OCI-LY1 (cell line): ENCODE measurements at regions not wholly inside any gene's neighbourhood (a gene's known extent, or its start where the extent isn't known, plus 50 kb on each side); places are given as distances from the start of the nearest gene placed in this dataset.

ENCODE experiments used
- H2AFZ ChIP-seq: fragments of 200-600 bp; sonication (generic), shearing (Covaris generic); 2 replicates; pipeline ENCODE4 v1.6.0; 2014; ENCODE audit warnings: antibody characterized with exemption, mild to moderate bottlenecking, low read length
- H3F3A ChIP-seq: fragments of 200-600 bp; sonication (generic), shearing (Covaris generic); 2 replicates; pipeline ENCODE4 v1.6.0; 2014; ENCODE audit warnings: mild to moderate bottlenecking, antibody characterized with exemption, low read length, moderate library complexity; ENCODE audit not compliant: insufficient read depth
- H3K27ac ChIP-seq: fragments of 200-600 bp; sonication (generic); 2 replicates; pipeline ENCODE4 v1.5.1; 2014; ENCODE audit warnings: low read length, mixed run types, mild to moderate bottlenecking, low read depth; ENCODE audit not compliant: poor library complexity, severe bottlenecking
- H3K27me3 ChIP-seq: fragments of 200-600 bp; sonication (generic); 2 replicates; pipeline ENCODE4 v1.6.0; 2014; ENCODE audit warnings: antibody characterized with exemption, mild to moderate bottlenecking, low read length, moderate library complexity; ENCODE audit not compliant: insufficient read depth
- H3K36me3 ChIP-seq: fragments of 200-600 bp; sonication (generic); 2 replicates; pipeline ENCODE4 v1.6.1; 2014; ENCODE audit warnings: mild to moderate bottlenecking, antibody characterized with exemption, low read length, moderate library complexity, mixed read lengths; ENCODE audit not compliant: insufficient read depth
- H3K4me1 ChIP-seq: fragments of 200-600 bp; sonication (generic); 2 replicates; pipeline ENCODE4 v1.5.1; 2014; ENCODE audit warnings: mild to moderate bottlenecking, low read length, moderate library complexity; ENCODE audit not compliant: insufficient read depth, severe bottlenecking
- H3K4me2 ChIP-seq: fragments of 200-600 bp; sonication (generic), shearing (Covaris generic); 2 replicates; pipeline ENCODE4 v1.6.1; 2014; ENCODE audit warnings: low read length
- H3K4me3 ChIP-seq: fragments of 200-600 bp; sonication (generic); 2 replicates; pipeline ENCODE4 v1.5.1; 2014; ENCODE audit warnings: low read length, low read depth, mild to moderate bottlenecking, mixed read lengths; ENCODE audit not compliant: poor library complexity, severe bottlenecking
- H3K79me2 ChIP-seq: fragments of 200-600 bp; shearing (Covaris generic); 2 replicates; pipeline ENCODE4 v1.6.1; 2016; ENCODE audit warnings: mixed run types, low read length, mixed read lengths; ENCODE audit not compliant: insufficient read depth
- H3K9ac ChIP-seq: fragments of 200-600 bp; sonication (generic), shearing (Covaris generic); 2 replicates; pipeline ENCODE4 v1.6.1; 2014; ENCODE audit warnings: mild to moderate bottlenecking, low read length, mixed read lengths
- H3K9me2 ChIP-seq: fragments of 200-600 bp; sonication (generic), shearing (Covaris generic); 2 replicates; pipeline ENCODE4 v1.6.1; 2014; ENCODE audit warnings: low read depth, mild to moderate bottlenecking, low read length, mixed read lengths
- H3K9me3 ChIP-seq: fragments of 200-600 bp; shearing (Covaris generic); 2 replicates; pipeline ENCODE4 v1.6.1; 2014; ENCODE audit warnings: low read length, mixed read lengths
- H4K20me1 ChIP-seq: fragments of 200-600 bp; sonication (generic), shearing (Covaris generic); 2 replicates; pipeline ENCODE4 v1.6.0; 2016; ENCODE audit warnings: mild to moderate bottlenecking, low read length; ENCODE audit not compliant: insufficient read depth
- EZH2 ChIP-seq: fragments of 200-600 bp; sonication (generic), shearing (Covaris generic); IDR thresholded peaks from 2 replicates; pipeline ENCODE4 v1.8.0; 2017; ENCODE audit warnings: borderline replicate concordance, mixed run types, mild to moderate bottlenecking, antibody characterized with exemption, low read length, moderate library complexity, mixed read lengths
- TF ChIP-seq, protein P1 (sequence below): fragments of 200-600 bp; sonication (generic), shearing (Covaris generic); IDR thresholded peaks from 2 replicates; pipeline ENCODE4 v1.5.1; 2017; ENCODE audit warnings: mild to moderate bottlenecking, antibody characterized with exemption, low read length, moderate library complexity, mixed read lengths

DNA sequence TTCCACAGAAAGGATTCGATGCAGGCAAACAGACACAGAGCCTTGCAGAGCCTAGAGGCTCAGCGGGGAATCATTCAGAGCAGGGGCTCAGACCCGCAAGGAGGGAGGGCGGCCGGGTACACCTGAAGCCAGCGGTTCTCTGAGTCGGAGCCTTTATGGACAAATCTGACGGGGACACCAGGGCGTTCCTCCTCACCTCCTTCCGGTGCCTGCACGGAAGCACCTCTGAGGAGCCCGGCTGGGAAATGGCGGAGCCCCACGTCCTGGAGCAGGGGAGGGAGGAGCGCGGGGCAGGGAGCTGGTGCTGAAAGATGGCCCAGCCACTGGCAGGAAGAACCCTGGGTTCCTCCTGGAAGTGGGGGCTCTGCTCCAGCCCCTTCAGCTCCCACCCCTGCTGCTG, 193.5 kb upstream of the ALKAL2 start:
- H3K27ac ChIP-seq, result no peak overlapping the region
- no peak overlapping the region for H2AFZ ChIP-seq
- H3K79me2 ChIP-seq, result no peaks in the 10 kb centered on the region
- TF ChIP-seq, protein P1, sequence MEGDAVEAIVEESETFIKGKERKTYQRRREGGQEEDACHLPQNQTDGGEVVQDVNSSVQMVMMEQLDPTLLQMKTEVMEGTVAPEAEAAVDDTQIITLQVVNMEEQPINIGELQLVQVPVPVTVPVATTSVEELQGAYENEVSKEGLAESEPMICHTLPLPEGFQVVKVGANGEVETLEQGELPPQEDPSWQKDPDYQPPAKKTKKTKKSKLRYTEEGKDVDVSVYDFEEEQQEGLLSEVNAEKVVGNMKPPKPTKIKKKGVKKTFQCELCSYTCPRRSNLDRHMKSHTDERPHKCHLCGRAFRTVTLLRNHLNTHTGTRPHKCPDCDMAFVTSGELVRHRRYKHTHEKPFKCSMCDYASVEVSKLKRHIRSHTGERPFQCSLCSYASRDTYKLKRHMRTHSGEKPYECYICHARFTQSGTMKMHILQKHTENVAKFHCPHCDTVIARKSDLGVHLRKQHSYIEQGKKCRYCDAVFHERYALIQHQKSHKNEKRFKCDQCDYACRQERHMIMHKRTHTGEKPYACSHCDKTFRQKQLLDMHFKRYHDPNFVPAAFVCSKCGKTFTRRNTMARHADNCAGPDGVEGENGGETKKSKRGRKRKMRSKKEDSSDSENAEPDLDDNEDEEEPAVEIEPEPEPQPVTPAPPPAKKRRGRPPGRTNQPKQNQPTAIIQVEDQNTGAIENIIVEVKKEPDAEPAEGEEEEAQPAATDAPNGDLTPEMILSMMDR, result no peak
- TF ChIP-seq EZH2, result no peak
- H3K4me2 ChIP-seq, result no peak overlapping the region
- no peaks in the 10 kb centered on the region for H3K27me3 ChIP-seq
- H4K20me1 ChIP-seq, result no peaks in the 10 kb centered on the region
- H3K9me3 ChIP-seq, result no peaks in the 10 kb centered on the region
- H3F3A ChIP-seq, result no peaks in the 10 kb centered on the region
- no peaks in the 10 kb centered on the region for H3K9me2 ChIP-seq
- H3K4me3 ChIP-seq, result no peak overlapping the region
- no peaks in the 10 kb centered on the region for H3K4me1 ChIP-seq
- H3K36me3 ChIP-seq, result no peaks in the 10 kb centered on the region
- H3K9ac ChIP-seq, result no peak overlapping the region

DNA sequence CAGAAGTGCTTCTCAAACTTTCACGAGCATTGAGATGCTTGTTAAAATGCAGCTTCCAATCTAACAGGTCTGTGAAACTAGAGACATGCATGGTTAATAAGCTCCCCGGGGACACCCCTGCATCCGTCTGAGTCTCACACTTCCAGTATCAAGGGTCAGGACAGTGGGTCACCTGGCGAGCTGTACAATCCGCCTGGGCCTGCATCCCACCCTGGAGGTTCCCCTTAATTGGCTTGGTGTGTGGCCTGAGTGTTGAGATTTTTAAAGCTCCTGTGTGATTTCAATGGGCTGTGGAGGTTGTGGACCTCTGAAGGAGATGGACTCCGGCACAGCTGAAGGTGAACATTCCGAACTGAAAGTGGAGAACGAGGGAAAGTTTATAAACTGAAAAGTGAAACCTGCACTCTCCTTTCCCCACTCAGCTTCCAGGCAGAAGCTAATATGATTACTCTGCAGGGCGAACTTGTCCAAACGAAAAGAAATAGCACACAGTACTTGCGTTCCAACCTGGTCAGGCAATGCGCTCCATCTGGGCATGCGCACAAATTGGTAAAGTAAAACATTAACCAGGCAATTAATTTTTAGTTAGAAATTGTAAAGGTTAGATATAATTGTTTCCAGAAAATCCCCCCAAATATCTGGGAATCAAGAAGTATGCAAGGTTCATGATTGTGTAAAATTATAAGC, 191.7 kb upstream of the ALKAL2 start:
- TF ChIP-seq, protein P1, result no peak
- H3K79me2 ChIP-seq, result no peaks in the 10 kb centered on the region
- H3F3A ChIP-seq, result no peaks in the 10 kb centered on the region
- H3K9me2 ChIP-seq, result no peaks in the 10 kb centered on the region
- H3K36me3 ChIP-seq, result no peaks in the 10 kb centered on the region
- H3K4me3 ChIP-seq, result no peak overlapping the region
- no peaks in the 10 kb centered on the region for H3K27me3 ChIP-seq
- no peaks in the 10 kb centered on the region for H3K9me3 ChIP-seq
- H3K9ac ChIP-seq, result no peak overlapping the region
- H4K20me1 ChIP-seq, result no peaks in the 10 kb centered on the region
- no peaks in the 10 kb centered on the region for H3K4me1 ChIP-seq
- no peak overlapping the region for H3K4me2 ChIP-seq
- H3K27ac ChIP-seq, result no peak overlapping the region
- no peak overlapping the region for H2AFZ ChIP-seq

DNA sequence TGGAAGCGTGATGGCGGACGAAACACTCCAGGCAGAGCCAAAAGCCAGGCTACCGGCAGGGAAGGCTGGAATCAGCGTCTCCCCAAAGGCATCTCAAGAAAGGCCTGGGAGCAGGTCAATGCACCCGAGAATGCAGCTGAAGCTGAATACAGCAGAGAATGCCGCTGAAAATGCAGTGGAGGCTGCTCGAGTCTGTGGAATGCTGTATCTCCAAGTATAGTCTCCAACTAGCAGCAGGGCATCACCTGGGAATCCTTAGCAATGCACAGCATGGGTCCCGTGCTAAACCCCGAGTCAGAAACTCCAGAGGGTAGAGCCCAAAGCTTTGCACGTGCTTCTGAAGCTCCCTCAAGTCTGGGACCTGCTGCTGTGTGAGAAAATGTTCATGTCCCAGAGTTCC, 191.1 kb upstream of the ALKAL2 start:
- Histone ChIP-seq H3K4me2 (no peak overlapping the region), H3K4me1 (no peaks in the 10 kb centered on the region), H3K9me3 (no peaks in the 10 kb centered on the region), H4K20me1 (no peaks in the 10 kb centered on the region), H3K9me2 (no peaks in the 10 kb centered on the region), H3K9ac (no peak overlapping the region), H2AFZ (no peak overlapping the region), H3K27me3 (no peaks in the 10 kb centered on the region), H3K27ac (no peak overlapping the region), H3F3A (no peaks in the 10 kb centered on the region), H3K36me3 (no peaks in the 10 kb centered on the region), H3K79me2 (no peaks in the 10 kb centered on the region), H3K4me3 (no peak overlapping the region)
- TF ChIP-seq EZH2, result no peak
- TF ChIP-seq, protein P1, result no peak
